Muscle layer of duodenum (tissue), 2 donors: ENCODE measurements at regions not wholly inside any gene's neighbourhood (a gene's known extent, or its start where the extent isn't known, plus 50 kb on each side); places are given as distances from the start of the nearest gene placed in this dataset.
"Not testable (repeated sequence)": the region's sequence is repeated elsewhere in the genome, so short reads cannot be mapped to it uniquely, and the experiment has no call there.

Source experiments
- H3K27ac ChIP-seq: one replicate; pipeline ENCODE4 v1.7.0; 2013; ENCODE audit warnings: mild to moderate bottlenecking, low read length
- H3K27me3 ChIP-seq: one replicate; pipeline ENCODE4 v1.7.0; 2013; ENCODE audit warnings: low read depth, mild to moderate bottlenecking, control low read depth, low read length
- H3K36me3 ChIP-seq, 2 donors: one replicate each; pipeline ENCODE4 v1.7.0; 2013; ENCODE audit warnings: low read length in 2 of 2, control low read depth in 1 of 2, mild to moderate bottlenecking in 1 of 2; ENCODE audit not compliant: insufficient read depth in 2 of 2, control insufficient read depth in 1 of 2
- H3K4me1 ChIP-seq, 2 donors: one replicate each; pipeline ENCODE4 v1.7.0; 2013; ENCODE audit warnings: low read length in 2 of 2, mild to moderate bottlenecking in 2 of 2, control low read depth in 1 of 2, moderate library complexity in 1 of 2; ENCODE audit not compliant: insufficient read depth in 2 of 2, control insufficient read depth in 1 of 2
- H3K4me3 ChIP-seq, 2 donors: one replicate each; pipeline ENCODE4 v1.7.0; 2013; ENCODE audit warnings: low read length in 2 of 2, low read depth in 1 of 2, mild to moderate bottlenecking in 1 of 2
- H3K9me3 ChIP-seq, 2 donors: one replicate each; pipeline ENCODE4 v1.7.0; 2013; ENCODE audit warnings: low read length in 2 of 2, control low read depth in 1 of 2, mild to moderate bottlenecking in 1 of 2; ENCODE audit not compliant: control insufficient read depth in 1 of 2
- donor health status: healthy.

DNA sequence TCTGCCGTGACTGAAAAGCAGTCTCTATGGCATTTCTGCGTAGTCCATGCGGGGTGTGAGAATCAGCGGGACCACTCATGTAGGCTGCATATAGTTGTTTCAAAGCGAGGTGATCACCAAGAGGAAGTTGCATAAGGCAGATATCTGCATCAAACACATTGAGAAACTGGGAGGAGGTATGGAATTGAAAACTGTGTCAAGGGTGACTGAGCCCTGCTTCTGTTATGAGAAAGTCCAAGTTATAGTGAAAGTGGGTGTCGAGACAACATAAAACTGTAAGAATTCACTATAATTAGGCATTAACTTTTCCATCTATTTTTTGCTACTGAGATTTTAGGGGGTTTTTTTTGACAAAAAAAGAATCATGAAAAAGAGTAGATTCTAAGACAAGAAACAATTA lies 109.3 kb downstream of the ZIC1 start:
- Histone ChIP-seq H3K4me1 (no peaks in the 10 kb centered on the region), H3K9me3 (no peaks in the 10 kb centered on the region), H3K4me3 (no peak overlapping the region), H3K27ac (no peak overlapping the region), H3K27me3 (no peaks in the 10 kb centered on the region), H3K36me3 (no peaks in the 10 kb centered on the region)

GRCh38 chr3:147521646-147522045 lies 112.5 kb downstream of the ZIC1 start:
- Histone ChIP-seq H3K27ac (no peak overlapping the region), H3K9me3 (peaks cover 0 to 4% of the 10 kb centered on the region in 2 donors), H3K4me3 (no peak overlapping the region), H3K4me1 (no peaks in the 10 kb centered on the region), H3K27me3 (no peaks in the 10 kb centered on the region), H3K36me3 (no peaks in the 10 kb centered on the region)

DNA sequence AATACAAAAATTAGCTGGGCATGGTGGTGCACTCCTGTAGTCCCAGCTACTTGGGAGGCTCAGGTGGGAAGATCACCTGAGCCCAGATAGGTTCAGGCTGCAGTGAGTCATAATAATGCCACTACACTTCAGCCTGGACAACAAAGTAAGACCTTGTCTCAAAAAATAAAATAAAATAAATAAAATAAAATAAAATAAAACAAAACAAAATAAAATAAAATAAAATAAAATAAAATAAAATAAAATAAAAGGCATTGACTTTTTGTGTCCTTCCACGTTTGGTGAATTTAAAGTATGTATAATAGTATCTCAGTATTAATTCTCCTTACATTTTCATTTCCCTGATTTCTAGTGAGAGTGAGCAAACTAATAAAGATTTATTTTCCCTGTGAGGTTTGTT lies 113.6 kb downstream of the ZIC1 start:
- H3K27ac ChIP-seq, H3K27me3 ChIP-seq, H3K36me3 ChIP-seq, H3K4me3 ChIP-seq, H3K4me1 ChIP-seq: not testable (repeated sequence)
- H3K9me3 ChIP-seq, result peaks cover 0 to 12% of the 10 kb centered on the region in 2 donors

DNA sequence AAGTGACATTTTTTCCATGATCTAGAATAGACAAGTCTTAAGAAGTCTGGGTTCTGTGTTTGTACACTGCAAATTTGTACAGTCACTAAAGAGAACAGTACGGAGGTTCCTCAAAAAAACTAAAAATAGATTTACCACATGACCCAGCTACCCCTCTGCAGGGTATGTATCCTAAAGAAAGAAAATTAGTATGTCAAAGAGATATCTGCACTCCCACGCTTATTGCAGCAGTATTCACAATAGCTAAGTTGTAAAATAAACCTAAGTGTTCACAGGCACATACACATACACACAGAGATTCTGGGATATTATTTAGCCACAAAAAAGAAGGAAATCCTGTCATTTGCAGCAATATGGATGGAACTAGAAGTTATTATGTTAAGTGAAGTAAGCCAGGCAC lies 120.4 kb downstream of the ZIC1 start:
- no peaks in the 10 kb centered on the region for H3K36me3 ChIP-seq
- H3K27me3 ChIP-seq, result no peaks in the 10 kb centered on the region

GRCh38 chr3:147538034-147538433 lies 128.9 kb downstream of the ZIC1 start:
- Histone ChIP-seq H3K4me1 (no peaks in the 10 kb centered on the region), H3K36me3 (no peaks in the 10 kb centered on the region), H3K4me3 (no peak overlapping the region), H3K27me3 (no peaks in the 10 kb centered on the region), H3K27ac (no peak overlapping the region), H3K9me3 (peaks cover 0 to 18% of the 10 kb centered on the region in 2 donors)

More for the DNA sequence above, 120.4 kb downstream of the ZIC1 start:
- Histone ChIP-seq H3K4me3 (no peak overlapping the region), H3K4me1 (no peaks in the 10 kb centered on the region), H3K9me3 (peaks cover 0 to 12% of the 10 kb centered on the region in 2 donors), H3K27ac (no peak overlapping the region)

- H3K36me3 ChIP-seq, result no peaks in the 10 kb centered on the region
- H3K9me3 ChIP-seq, result peaks cover 0 to 18% of the 10 kb centered on the region in 2 donors
- H3K27ac ChIP-seq, result no peak overlapping the region
- no peak overlapping the region for H3K4me3 ChIP-seq
- H3K4me1 ChIP-seq, result no peaks in the 10 kb centered on the region
- no peaks in the 10 kb centered on the region for H3K27me3 ChIP-seq
These were observed 131.8 kb downstream of the ZIC1 start for GRCh38 chr3:147540921-147541320.

GRCh38 chr3:147544290-147544689 lies 135.1 kb downstream of the ZIC1 start:
- no peaks in the 10 kb centered on the region for H3K4me1 ChIP-seq
- peaks cover 0 to 20% of the 10 kb centered on the region in 2 donors for H3K9me3 ChIP-seq
- H3K36me3 ChIP-seq, result no peaks in the 10 kb centered on the region
- H3K27me3 ChIP-seq, result no peaks in the 10 kb centered on the region
- H3K4me3 ChIP-seq, result no peak overlapping the region
- no peak overlapping the region for H3K27ac ChIP-seq

DNA sequence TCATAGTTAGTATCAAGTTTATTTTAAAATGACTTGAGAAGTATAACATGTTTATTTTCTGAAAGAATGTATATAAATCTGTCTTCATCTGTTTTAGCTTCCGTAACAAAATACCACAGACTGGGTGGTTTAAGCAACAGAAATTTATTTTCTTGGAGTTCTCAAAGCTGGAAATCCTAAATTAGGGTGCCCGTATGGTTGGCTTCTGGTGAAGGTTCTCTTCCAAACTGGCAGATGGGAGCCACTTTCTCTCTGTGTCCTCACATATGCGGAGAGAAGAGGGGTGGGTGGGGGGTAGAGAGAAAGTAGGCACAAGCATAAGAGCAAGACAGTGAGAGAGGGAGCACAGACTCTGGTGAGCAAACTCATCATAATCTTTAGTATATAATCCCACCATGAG lies 142.3 kb downstream of the ZIC1 start:
- no peaks in the 10 kb centered on the region for H3K36me3 ChIP-seq
- no peak overlapping the region for H3K4me3 ChIP-seq
- H3K27me3 ChIP-seq, result no peaks in the 10 kb centered on the region
- no peak overlapping the region for H3K27ac ChIP-seq
- peaks cover 0 to 4% of the 10 kb centered on the region in 2 donors for H3K9me3 ChIP-seq
- H3K4me1 ChIP-seq, result no peaks in the 10 kb centered on the region

DNA sequence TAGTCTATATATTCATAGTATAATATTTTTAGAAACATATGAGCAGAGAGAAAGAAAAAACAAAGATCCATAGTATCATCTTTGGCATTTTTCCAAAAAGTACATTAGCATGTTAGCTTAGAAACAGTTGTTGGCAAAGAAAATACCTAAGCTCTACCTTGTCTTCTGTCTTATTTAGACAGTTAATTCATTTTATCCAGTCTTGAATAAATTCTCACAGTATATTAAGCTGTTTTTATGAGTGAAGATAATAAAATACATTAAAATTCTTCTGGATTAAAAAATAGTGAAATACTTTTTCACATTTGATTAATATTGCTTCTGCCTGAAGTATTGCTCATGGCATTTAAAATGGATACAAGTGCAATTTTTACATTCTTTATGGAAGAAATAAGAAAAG lies 145.2 kb downstream of the ZIC1 start:
- Histone ChIP-seq H3K4me3 (no peak overlapping the region), H3K27me3 (no peaks in the 10 kb centered on the region), H3K27ac (no peak overlapping the region), H3K9me3 (peaks cover 0 to 2% of the 10 kb centered on the region in 2 donors), H3K4me1 (no peaks in the 10 kb centered on the region), H3K36me3 (no peaks in the 10 kb centered on the region)

GRCh38 chr3:147572970-147573340 lies 163.8 kb downstream of the ZIC1 start:
- Histone ChIP-seq H3K4me1 (no peaks in the 10 kb centered on the region), H3K4me3 (no peak overlapping the region), H3K27me3 (no peaks in the 10 kb centered on the region), H3K36me3 (no peaks in the 10 kb centered on the region), H3K27ac (no peak overlapping the region), H3K9me3 (no peaks in the 10 kb centered on the region)

GRCh38 chr3:147574621-147575020 lies 165.5 kb downstream of the ZIC1 start:
- Histone ChIP-seq H3K27ac (no peak overlapping the region), H3K4me3 (no peak overlapping the region), H3K9me3 (no peaks in the 10 kb centered on the region), H3K36me3 (no peaks in the 10 kb centered on the region), H3K27me3 (no peaks in the 10 kb centered on the region), H3K4me1 (no peaks in the 10 kb centered on the region)

- no peaks in the 10 kb centered on the region for H3K27me3 ChIP-seq
- no peaks in the 10 kb centered on the region for H3K4me1 ChIP-seq
- no peak overlapping the region for H3K4me3 ChIP-seq
- no peaks in the 10 kb centered on the region for H3K9me3 ChIP-seq
- no peaks in the 10 kb centered on the region for H3K36me3 ChIP-seq
- H3K27ac ChIP-seq, result no peak overlapping the region
These were observed 166.2 kb downstream of the ZIC1 start for GRCh38 chr3:147575391-147575790.
